ENCODE measurements at regions not wholly inside any gene's neighbourhood (a gene's known extent, or its start where the extent isn't known, plus 50 kb on each side); places are given as distances from the start of the nearest gene placed in this dataset.
"Not testable (repeated sequence)": the region's sequence is repeated elsewhere in the genome, so short reads cannot be mapped to it uniquely, and the experiment has no call there.

- H3K36me3 ChIP-seq; H3K27ac ChIP-seq; H3K27me3 ChIP-seq; DNase-seq; intact Hi-C loops (cut with DNase I); ATAC-seq; H3K4me1 ChIP-seq; H3K4me3 ChIP-seq; H3K9me3 ChIP-seq: not testable (repeated sequence)
Measured at GRCh38 chr2:161504628-161505289, 88.7 kb downstream of the TBR1 start.

GRCh38 chr2:161505466-161505865, 89.4 kb downstream of the TBR1 start:
- H3K4me3 ChIP-seq; DNase-seq; H3K36me3 ChIP-seq; intact Hi-C loops (cut with DNase I); H3K4me1 ChIP-seq; H3K27ac ChIP-seq; H3K9me3 ChIP-seq; H3K27me3 ChIP-seq; ATAC-seq: not testable (repeated sequence)

- ATAC-seq; H3K4me3 ChIP-seq; H3K4me1 ChIP-seq; H3K27ac ChIP-seq; DNase-seq; H3K27me3 ChIP-seq; H3K36me3 ChIP-seq; H3K9me3 ChIP-seq; intact Hi-C loops (cut with DNase I): not testable (repeated sequence)
Measured at GRCh38 chr2:161513295-161514032, 97.4 kb downstream of the TBR1 start.

GRCh38 chr2:161522796-161523195, 101.4 kb upstream of the SLC4A10 start:
- Histone ChIP-seq H3K27ac (no peak overlapping the region), H3K4me1 (no peaks in the 10 kb centered on the region), H3K9me3 (no peaks in the 10 kb centered on the region), H3K27me3 (no peaks in the 10 kb centered on the region), H3K36me3 (no peaks in the 10 kb centered on the region), H3K4me3 (no peak overlapping the region)
- ATAC-seq, result no peak
- intact Hi-C loops (cut with DNase I), result no loop called here
- TF ChIP-seq CTCF (IDR thresholded peaks at IDR 0.05), result no peak
- DNase-seq, result no peak

- H3K27me3 ChIP-seq, result no peaks in the 10 kb centered on the region
- no peaks in the 10 kb centered on the region for H3K36me3 ChIP-seq
- ATAC-seq, result no peak
- H3K9me3 ChIP-seq, result no peaks in the 10 kb centered on the region
- no peak for DNase-seq
- intact Hi-C loops (cut with DNase I), result no loop called here
- TF ChIP-seq CTCF (IDR thresholded peaks at IDR 0.05), result no peak
- no peak overlapping the region for H3K27ac ChIP-seq
- H3K4me1 ChIP-seq, result no peaks in the 10 kb centered on the region
- no peak overlapping the region for H3K4me3 ChIP-seq
Measured at GRCh38 chr2:161533218-161533617, 91.0 kb upstream of the SLC4A10 start.

- H3K36me3 ChIP-seq, result no peaks in the 10 kb centered on the region
- no peaks in the 10 kb centered on the region for H3K4me1 ChIP-seq
- H3K27ac ChIP-seq, result no peak overlapping the region
- no peaks in the 10 kb centered on the region for H3K9me3 ChIP-seq
- DNase-seq, result no peak
- no peak overlapping the region for H3K4me3 ChIP-seq
- no peak for ATAC-seq
- TF ChIP-seq CTCF (IDR thresholded peaks at IDR 0.05), result no peak
- intact Hi-C loops (cut with DNase I), result no loop called here
- H3K27me3 ChIP-seq, result no peaks in the 10 kb centered on the region
Measured at GRCh38 chr2:161546635-161547034, 77.6 kb upstream of the SLC4A10 start.

DNA sequence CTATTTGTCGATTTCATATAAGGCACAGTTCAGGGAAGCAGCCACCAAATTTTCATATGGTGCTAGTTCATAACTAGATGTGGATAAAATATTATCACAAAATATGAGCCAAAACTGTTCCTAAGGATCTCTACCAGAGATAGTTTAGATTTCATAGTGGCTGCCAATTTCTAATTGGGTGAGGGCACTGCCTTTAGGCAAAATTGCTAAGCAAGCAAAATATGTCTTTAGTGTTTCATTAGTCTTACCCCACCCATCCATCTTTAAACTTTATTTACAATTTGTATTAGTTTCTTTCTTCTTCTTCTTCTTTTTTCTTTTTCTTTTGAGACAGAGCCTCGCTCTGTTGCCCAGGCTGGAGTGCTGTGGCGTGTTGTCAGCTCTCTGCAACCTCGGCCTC, 77.1 kb upstream of the SLC4A10 start:
- H3K36me3 ChIP-seq, result no peaks in the 10 kb centered on the region
- intact Hi-C loops (cut with DNase I), result no loop called here
- no peak for TF ChIP-seq CTCF (IDR thresholded peaks at IDR 0.05)
- H3K27ac ChIP-seq, result no peak overlapping the region
- no peaks in the 10 kb centered on the region for H3K4me1 ChIP-seq
- H3K9me3 ChIP-seq, result no peaks in the 10 kb centered on the region
- H3K27me3 ChIP-seq, result no peaks in the 10 kb centered on the region
- no peak for ATAC-seq
- no peak for DNase-seq
- H3K4me3 ChIP-seq, result no peak overlapping the region

All from upper lobe of right lung (tissue), 1 donor.